ENCODE measurements at regions not wholly inside any gene's neighbourhood (a gene's known extent, or its start where the extent isn't known, plus 50 kb on each side); places are given as distances from the start of the nearest gene placed in this dataset.

- no peak for TF ChIP-seq ZNF12 (CRISPR knock-in tag; IDR thresholded peaks at IDR 0.05)
- TF ChIP-seq CTCF (CRISPR knock-in tag; IDR thresholded peaks at IDR 0.05): no peak
- no peak for TF ChIP-seq TCF7L2 (IDR thresholded peaks at IDR 0.05; ENCODE audit: low read depth, low read length)
- no peak for TF ChIP-seq REPIN1 (CRISPR knock-in tag; IDR thresholded peaks at IDR 0.05; ENCODE audit: borderline replicate concordance, low read depth)
- TF ChIP-seq GLMP (CRISPR knock-in tag; IDR thresholded peaks at IDR 0.05; ENCODE audit: borderline replicate concordance): no peak
Observed at GRCh38 chr9:108351571-108351970, 504.2 kb downstream of the ACTL7B start.

All from HepG2 (cell line).